GM12878 (cell line): ENCODE measurements at regions not wholly inside any gene's neighbourhood (a gene's known extent, or its start where the extent isn't known, plus 50 kb on each side); places are given as distances from the start of the nearest gene placed in this dataset.

Experiments used
- ATF7 ChIP-seq: fragments of 450-650 bp; IDR thresholded peaks from 2 replicates; pipeline ENCODE4 v1.6.1; 2016; ENCODE audit warnings: low read depth, mild to moderate bottlenecking
- EP300 ChIP-seq, 2 experiments: fragments of 150-350 bp in 1 of 2; IDR thresholded peaks; 2 replicates each; pipeline ENCODE4 v1.6.1; 2011 to 2012; ENCODE audit warnings: low read depth in 2 of 2, low read length in 2 of 2, borderline replicate concordance in 1 of 2, improper control_type of control experiment in 1 of 2, inconsistent platforms in 1 of 2; ENCODE audit not compliant: control insufficient read depth in 1 of 2
- EZH2 ChIP-seq: IDR thresholded peaks from 2 replicates; pipeline ENCODE4 v1.6.1; 2012; ENCODE audit warnings: low read depth, mild to moderate bottlenecking, control low read depth, inconsistent platforms, low read length, borderline replicate concordance; ENCODE audit not compliant: control insufficient read depth
- FOXK2 ChIP-seq: fragments of 450-650 bp; IDR thresholded peaks from 2 replicates; pipeline ENCODE4 v1.6.1; 2017; ENCODE audit warnings: mild to moderate bottlenecking, moderate library complexity
- POLR2A ChIP-seq: IDR thresholded peaks from 2 replicates; pipeline ENCODE4 v1.6.1; 2011; ENCODE audit warnings: low read depth, mild to moderate bottlenecking, low read length
- RAD21 ChIP-seq: IDR thresholded peaks from 2 replicates; pipeline ENCODE4 v1.6.1; 2011; ENCODE audit warnings: mild to moderate bottlenecking, low read depth, low read length, moderate library complexity; ENCODE audit not compliant: insufficient read depth
- SP1 ChIP-seq: IDR thresholded peaks from one replicate; pipeline ENCODE4 v1.6.1; 2011; ENCODE audit warnings: low read depth, low read length
- ZNF384 ChIP-seq: IDR thresholded peaks from 2 replicates; pipeline ENCODE4 v1.6.1; 2012; ENCODE audit warnings: low read depth, mild to moderate bottlenecking, low read length, improper control_type of control experiment, borderline replicate concordance
- TF ChIP-seq, protein P1 (sequence below): IDR thresholded peaks from 2 replicates; pipeline ENCODE4 v1.6.1; 2012; ENCODE audit warnings: low read depth, low read length, improper control_type of control experiment
- TF ChIP-seq, protein P2 (sequence below): IDR thresholded peaks from 2 replicates; pipeline ENCODE4 v1.6.1; 2012; ENCODE audit warnings: low read depth, low read length, improper control_type of control experiment
- TF ChIP-seq, protein P3 (sequence below), 3 experiments: IDR thresholded peaks in 2 of 3; conservative IDR thresholded peaks in 1 of 3; 2 replicates each; pipeline ENCODE4 v1.5.1; 2011; ENCODE audit warnings: low read depth in 3 of 3, low read length in 3 of 3, mild to moderate bottlenecking in 3 of 3, control low read depth in 2 of 3, moderate library complexity in 2 of 3, inconsistent platforms in 1 of 3, mixed read lengths in 1 of 3; ENCODE audit not compliant: control insufficient read depth in 2 of 3, insufficient read depth in 1 of 3; ENCODE audit errors: extremely low read depth in 1 of 3
- TF ChIP-seq, protein P4 (sequence below): IDR thresholded peaks from 2 replicates; pipeline ENCODE4 v1.6.1; 2012; ENCODE audit warnings: low read length, inconsistent platforms
- TF ChIP-seq, protein P5 (sequence below): IDR thresholded peaks from 2 replicates; pipeline ENCODE4 v1.6.1; 2012; ENCODE audit warnings: mild to moderate bottlenecking, low read depth, low read length

DNA sequence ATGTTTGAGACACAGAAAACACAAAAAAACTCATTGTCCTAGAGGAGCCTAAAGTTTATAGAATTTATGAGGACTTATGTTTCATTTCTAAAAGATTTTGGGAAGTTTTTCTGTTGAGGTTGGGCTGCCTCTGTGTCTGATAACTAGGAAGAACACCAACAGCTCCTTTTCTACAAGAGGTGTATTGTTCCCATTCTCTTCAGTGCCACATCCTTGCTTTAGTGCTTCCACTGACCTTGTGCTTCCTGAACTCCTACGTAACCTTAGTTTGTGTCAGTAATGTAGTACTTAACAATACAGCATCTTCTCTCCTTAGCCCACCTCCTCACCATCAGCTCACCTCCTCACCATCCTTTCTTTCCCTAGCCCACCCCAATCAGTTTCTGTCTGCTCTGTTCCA, 117.3 kb upstream of the TNC start:
- TF ChIP-seq, protein P1, sequence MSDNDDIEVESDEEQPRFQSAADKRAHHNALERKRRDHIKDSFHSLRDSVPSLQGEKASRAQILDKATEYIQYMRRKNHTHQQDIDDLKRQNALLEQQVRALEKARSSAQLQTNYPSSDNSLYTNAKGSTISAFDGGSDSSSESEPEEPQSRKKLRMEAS: no peak
- TF ChIP-seq FOXK2 (no peak), ZNF384 (no peak), SP1 (no peak), EZH2 (no peak), ATF7 (no peak), RAD21 (no peak), POLR2A (no peak), EP300 (IDR thresholded peaks at IDR 0.05; ENCODE audit: borderline replicate concordance in 1 of 2, control insufficient read depth in 1 of 2, low read depth in 2 of 2, low read length in 2 of 2) (no peak)
- TF ChIP-seq, protein P2, sequence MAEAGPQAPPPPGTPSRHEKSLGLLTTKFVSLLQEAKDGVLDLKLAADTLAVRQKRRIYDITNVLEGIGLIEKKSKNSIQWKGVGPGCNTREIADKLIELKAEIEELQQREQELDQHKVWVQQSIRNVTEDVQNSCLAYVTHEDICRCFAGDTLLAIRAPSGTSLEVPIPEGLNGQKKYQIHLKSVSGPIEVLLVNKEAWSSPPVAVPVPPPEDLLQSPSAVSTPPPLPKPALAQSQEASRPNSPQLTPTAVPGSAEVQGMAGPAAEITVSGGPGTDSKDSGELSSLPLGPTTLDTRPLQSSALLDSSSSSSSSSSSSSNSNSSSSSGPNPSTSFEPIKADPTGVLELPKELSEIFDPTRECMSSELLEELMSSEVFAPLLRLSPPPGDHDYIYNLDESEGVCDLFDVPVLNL: no peak
- TF ChIP-seq, protein P3, sequence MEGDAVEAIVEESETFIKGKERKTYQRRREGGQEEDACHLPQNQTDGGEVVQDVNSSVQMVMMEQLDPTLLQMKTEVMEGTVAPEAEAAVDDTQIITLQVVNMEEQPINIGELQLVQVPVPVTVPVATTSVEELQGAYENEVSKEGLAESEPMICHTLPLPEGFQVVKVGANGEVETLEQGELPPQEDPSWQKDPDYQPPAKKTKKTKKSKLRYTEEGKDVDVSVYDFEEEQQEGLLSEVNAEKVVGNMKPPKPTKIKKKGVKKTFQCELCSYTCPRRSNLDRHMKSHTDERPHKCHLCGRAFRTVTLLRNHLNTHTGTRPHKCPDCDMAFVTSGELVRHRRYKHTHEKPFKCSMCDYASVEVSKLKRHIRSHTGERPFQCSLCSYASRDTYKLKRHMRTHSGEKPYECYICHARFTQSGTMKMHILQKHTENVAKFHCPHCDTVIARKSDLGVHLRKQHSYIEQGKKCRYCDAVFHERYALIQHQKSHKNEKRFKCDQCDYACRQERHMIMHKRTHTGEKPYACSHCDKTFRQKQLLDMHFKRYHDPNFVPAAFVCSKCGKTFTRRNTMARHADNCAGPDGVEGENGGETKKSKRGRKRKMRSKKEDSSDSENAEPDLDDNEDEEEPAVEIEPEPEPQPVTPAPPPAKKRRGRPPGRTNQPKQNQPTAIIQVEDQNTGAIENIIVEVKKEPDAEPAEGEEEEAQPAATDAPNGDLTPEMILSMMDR (IDR thresholded peaks at IDR 0.05 in 2 of 3, conservative IDR thresholded peaks at IDR 0.05 in 1 of 3; ENCODE audit: control insufficient read depth in 2 of 3, extremely low read depth in 1 of 3, insufficient read depth in 1 of 3, low read depth in 3 of 3, low read length in 3 of 3): no peak
- TF ChIP-seq, protein P4, sequence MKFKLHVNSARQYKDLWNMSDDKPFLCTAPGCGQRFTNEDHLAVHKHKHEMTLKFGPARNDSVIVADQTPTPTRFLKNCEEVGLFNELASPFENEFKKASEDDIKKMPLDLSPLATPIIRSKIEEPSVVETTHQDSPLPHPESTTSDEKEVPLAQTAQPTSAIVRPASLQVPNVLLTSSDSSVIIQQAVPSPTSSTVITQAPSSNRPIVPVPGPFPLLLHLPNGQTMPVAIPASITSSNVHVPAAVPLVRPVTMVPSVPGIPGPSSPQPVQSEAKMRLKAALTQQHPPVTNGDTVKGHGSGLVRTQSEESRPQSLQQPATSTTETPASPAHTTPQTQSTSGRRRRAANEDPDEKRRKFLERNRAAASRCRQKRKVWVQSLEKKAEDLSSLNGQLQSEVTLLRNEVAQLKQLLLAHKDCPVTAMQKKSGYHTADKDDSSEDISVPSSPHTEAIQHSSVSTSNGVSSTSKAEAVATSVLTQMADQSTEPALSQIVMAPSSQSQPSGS: no peak
- TF ChIP-seq, protein P5, sequence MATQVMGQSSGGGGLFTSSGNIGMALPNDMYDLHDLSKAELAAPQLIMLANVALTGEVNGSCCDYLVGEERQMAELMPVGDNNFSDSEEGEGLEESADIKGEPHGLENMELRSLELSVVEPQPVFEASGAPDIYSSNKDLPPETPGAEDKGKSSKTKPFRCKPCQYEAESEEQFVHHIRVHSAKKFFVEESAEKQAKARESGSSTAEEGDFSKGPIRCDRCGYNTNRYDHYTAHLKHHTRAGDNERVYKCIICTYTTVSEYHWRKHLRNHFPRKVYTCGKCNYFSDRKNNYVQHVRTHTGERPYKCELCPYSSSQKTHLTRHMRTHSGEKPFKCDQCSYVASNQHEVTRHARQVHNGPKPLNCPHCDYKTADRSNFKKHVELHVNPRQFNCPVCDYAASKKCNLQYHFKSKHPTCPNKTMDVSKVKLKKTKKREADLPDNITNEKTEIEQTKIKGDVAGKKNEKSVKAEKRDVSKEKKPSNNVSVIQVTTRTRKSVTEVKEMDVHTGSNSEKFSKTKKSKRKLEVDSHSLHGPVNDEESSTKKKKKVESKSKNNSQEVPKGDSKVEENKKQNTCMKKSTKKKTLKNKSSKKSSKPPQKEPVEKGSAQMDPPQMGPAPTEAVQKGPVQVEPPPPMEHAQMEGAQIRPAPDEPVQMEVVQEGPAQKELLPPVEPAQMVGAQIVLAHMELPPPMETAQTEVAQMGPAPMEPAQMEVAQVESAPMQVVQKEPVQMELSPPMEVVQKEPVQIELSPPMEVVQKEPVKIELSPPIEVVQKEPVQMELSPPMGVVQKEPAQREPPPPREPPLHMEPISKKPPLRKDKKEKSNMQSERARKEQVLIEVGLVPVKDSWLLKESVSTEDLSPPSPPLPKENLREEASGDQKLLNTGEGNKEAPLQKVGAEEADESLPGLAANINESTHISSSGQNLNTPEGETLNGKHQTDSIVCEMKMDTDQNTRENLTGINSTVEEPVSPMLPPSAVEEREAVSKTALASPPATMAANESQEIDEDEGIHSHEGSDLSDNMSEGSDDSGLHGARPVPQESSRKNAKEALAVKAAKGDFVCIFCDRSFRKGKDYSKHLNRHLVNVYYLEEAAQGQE: no peak
